NK-92 treated with Interleukin-12 subunit alpha and Interleukin-12 subunit beta, amount 100 ng/mL, for 24 hours (cell line): ENCODE measurements at regions not wholly inside any gene's neighbourhood (a gene's known extent, or its start where the extent isn't known, plus 50 kb on each side); places are given as distances from the start of the nearest gene placed in this dataset.
"Not testable (repeated sequence)": the region's sequence is repeated elsewhere in the genome, so short reads cannot be mapped to it uniquely, and the experiment has no call there.

ENCODE experiments used
- DNase-seq: peaks from one replicate; lab custom pipeline; 2025; lab: John Stamatoyannopoulos, UW

- no peak for DNase-seq
These were observed 84.7 kb downstream of the URB2 start for GRCh38 chr1:229710746-229711145.

GRCh38 chr1:229714306-229714705 lies 88.3 kb downstream of the URB2 start:
- no peak for DNase-seq

GRCh38 chr1:229714964-229715603 lies 89.0 kb downstream of the URB2 start:
- DNase-seq, result peak; percentile 8

GRCh38 chr1:229716069-229716468 lies 90.0 kb downstream of the URB2 start:
- DNase-seq, result no peak

DNA sequence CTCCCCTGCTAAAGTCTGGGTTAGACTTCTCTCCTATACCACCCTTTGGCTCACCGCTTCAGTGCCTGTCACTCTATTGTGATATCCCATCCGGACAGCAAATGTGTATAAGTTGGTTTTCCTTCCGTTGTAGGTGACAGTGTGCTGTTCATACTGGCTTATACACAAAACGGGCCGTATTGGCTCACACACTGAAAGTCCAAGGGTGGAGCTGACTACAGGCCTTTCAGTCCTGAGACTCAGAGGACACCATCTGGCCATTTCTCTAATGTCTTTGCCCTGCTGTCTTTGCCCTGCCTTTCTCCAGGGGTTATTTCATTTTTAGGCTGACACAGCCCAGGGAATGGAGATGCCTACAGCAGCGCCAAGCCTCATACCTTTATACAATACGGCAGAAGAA lies 90.7 kb downstream of the URB2 start:
- DNase-seq, result no peak

DNA sequence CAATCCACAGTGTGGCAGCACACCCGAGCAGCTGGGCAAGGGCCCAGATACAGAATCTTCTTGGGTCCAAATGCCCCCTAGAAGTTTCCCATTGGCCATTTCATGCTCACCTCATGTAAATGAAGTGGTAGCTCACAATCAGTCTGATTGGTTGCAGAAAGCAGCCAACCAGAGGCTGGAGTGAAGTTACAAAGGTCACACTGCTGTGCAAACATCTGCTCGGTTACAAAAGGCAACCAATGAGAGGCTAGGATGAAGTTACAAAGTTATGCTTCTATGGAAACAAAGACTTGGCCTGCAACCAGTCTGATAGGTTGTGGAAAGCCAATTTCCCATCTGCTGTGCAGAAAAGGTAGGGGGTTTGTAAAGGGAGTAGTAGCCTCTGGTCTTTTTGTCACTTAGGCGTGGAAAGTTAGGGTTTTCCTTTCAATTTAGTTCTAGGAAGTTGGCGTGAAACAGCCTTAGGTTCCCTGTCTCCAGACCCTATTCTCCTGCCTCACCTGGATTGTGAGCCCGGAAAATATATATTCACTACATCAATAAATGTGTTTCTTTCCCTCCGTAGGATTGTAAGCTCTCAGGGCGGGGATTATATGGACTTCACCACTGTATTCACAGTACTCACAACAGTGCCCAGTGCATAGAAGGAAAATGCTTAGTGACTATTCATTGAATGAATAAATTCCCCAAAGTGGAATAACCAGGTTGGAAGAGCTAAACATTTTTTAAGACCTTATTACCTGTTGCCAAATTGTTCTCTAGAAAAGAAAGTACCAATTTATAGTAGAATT lies 91.9 kb downstream of the URB2 start:
- no peak for DNase-seq

- DNase-seq, result no peak
These were observed 100.0 kb downstream of the URB2 start for GRCh38 chr1:229726061-229726460.

- DNase-seq, result no peak
These were observed 103.9 kb downstream of the URB2 start for GRCh38 chr1:229729916-229730315.

DNA sequence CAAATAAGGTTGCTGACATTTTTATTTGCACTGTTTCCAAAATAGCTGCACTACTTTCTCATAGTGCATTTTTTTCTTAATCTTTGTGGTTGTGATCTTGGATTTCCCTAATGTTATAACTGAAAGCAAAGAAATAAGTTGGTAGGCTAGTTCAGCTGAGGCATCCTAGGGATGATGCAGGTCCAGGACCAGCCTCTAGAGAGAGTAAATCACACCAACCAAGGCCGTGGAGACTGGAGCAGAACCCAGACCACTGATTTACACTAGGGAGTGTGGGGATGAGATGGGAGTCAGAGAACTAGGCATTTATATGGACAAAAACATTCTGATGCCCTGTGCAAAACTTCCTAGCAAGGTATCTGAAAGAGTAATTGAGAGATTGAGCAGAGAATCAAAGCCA lies 104.5 kb downstream of the URB2 start:
- DNase-seq, result no peak

GRCh38 chr1:229732061-229732460 lies 106.0 kb downstream of the URB2 start:
- no peak for DNase-seq

- DNase-seq, result no peak
These were observed 110.3 kb downstream of the URB2 start for GRCh38 chr1:229736376-229736775.

DNA sequence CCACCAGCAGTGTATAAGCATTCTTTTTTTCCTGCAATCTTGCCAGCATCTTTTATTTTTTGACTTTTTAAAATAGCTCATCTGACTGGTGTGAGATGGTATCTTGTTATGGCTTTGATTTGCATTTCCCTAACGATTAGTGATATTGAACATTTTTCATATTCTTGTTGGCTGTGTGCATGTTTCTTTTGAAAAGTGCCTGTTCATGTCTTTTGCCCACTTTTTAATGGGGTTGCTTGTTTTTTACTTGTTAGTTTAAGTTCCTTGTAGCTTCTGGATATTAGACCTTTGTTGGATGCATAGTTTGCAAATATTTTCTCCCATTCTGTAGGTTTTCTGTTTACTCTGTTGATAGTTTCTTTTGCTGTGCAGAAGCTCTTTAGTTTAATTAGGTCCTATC lies 116.6 kb downstream of the URB2 start:
- not testable (repeated sequence) for DNase-seq

DNA sequence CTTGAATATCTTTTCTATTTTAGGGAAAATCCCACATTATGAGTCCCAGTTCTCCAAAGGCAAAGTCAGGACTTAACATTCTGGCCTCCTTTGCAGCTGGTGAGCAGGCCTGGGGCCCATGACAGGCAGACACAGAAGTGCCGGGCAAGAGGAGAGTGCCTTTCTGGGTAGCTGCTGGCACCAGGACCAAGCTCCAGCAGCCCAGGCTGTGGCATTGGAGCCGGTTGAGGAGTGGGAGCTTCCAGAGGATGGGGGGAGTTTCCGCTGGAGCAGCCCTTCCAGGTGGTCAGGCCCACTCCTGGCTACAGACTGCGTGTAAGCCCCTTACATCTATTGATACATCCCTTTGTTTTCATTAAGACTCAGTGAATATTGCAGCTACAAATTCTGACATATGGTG lies 123.9 kb downstream of the URB2 start:
- DNase-seq, result no peak

GRCh38 chr1:229751610-229752009 lies 125.6 kb downstream of the URB2 start:
- no peak for DNase-seq

GRCh38 chr1:229752679-229753078 lies 126.6 kb downstream of the URB2 start:
- no peak for DNase-seq

DNA sequence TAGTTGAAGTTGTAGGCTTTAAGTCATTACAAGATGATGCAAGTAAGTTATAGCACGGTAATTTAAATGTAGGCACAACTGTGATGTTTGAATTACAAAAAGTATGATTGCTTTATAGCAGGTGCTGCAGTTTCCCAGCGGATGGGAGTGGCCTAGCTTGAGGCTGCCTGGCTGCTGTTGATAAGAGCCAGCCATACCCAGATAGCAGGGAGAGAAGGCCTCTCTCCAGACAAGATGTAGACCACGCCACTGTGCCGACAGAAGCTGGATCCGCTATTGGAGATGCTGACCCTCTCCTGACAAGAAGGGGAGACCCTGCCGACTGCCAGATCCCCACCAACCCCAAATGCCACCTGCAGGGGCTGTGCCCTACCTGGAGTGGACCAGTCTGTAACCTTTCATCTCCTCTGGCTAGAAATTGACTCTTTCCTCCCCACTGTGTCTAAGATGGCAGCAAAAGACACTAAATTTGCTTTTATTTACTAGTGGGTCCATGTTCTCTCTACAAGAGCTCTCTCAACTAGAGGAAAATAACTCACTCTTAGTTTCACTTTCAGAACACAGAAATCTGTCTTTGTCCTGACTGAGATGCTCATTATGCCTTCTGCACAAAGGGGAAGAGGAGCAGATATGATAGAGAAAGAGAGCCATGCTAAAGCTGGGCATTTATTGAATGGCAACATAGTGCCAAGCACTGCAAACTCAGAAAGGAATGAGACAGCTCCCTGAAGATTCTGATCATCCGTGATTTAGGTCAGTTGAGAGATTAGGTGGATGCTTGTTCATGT lies 127.9 kb downstream of the URB2 start:
- no peak for DNase-seq

GRCh38 chr1:229756666-229757065 lies 130.6 kb downstream of the URB2 start:
- DNase-seq, result no peak

DNA sequence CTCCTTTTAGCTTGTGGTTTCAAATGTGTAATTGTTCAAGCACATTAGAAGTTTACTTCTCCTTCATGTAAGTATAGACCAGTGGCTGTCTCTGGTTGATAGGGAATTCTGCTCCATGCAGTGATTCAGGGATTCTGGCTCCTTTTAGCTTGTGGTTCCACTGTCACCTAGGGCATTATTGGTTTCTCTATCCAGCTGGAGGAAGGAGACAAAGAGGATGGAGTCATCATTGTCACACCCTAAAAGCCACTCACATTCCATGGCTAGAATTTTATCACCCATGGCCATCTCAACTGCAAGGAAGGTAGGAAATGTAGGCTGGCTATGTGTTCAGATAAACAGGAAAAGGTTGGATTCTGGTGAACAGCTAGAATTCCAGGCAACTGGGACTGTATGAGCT lies 131.2 kb downstream of the URB2 start:
- DNase-seq, result no peak

GRCh38 chr1:229758101-229759036 lies 132.3 kb downstream of the URB2 start:
- no peak for DNase-seq

DNA sequence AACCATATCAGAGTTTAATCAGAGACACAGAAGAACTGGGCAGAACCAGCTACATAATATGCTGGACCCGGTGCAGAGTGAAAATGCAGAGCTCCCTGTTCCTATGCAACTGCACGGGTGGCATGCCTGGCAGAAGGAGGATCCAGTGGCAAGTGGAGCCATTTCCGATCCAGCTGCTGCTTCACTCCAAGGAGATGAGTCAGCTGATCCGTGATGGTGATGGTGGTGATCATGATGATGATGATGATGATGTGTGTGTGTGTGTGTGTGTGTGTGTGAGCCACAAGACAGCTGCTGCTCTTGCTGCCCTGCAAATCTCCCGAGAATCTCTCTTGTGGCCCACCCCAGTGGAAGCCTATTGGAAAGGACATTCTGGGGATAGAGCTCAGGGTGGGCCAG lies 133.0 kb downstream of the URB2 start:
- DNase-seq, result no peak

DNA sequence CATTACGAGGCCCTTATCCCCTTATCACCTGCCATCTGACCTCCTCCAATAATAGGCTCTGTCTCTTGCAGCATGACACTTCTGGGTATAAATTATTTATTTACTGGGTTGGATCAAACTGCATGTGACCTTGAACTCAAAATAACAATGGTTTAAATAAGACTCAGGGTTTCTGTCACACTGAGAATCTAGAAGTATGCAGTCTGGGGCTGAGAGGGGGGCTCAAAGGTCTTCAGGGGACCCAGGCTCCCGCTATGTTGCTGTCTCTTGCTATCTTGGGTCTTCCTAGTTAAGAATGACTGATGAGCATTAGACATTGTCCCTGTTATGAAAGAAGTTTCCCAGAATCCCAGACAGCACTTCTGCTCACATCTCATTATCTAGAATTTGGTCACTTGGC lies 133.5 kb downstream of the URB2 start:
- DNase-seq, result no peak

- no peak for DNase-seq
These were observed 134.5 kb downstream of the URB2 start for GRCh38 chr1:229760478-229760996.
